ENCODE measurements at regions not wholly inside any gene's neighbourhood (a gene's known extent, or its start where the extent isn't known, plus 50 kb on each side); places are given as distances from the start of the nearest gene placed in this dataset.

DNA sequence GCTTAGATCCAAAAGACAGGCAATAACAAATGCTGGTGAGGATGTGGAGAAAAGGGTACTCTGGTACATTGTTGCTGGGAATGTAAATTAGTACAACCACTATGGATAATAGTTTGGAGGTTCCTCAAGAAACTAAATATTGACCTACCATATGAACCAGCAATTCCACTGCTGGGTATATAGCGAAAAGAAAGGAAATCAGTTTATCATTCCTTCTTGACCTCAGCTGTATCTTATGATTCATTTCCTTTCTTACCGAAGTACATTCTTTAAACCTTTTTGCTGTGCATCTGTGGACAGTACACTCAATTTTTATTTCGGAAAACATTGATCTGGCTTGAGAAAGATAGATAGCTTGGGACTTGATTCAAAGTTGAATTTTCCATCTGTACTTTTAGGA is 183.2 kb upstream of the LRFN5 start:
- TF ChIP-seq, protein P1, sequence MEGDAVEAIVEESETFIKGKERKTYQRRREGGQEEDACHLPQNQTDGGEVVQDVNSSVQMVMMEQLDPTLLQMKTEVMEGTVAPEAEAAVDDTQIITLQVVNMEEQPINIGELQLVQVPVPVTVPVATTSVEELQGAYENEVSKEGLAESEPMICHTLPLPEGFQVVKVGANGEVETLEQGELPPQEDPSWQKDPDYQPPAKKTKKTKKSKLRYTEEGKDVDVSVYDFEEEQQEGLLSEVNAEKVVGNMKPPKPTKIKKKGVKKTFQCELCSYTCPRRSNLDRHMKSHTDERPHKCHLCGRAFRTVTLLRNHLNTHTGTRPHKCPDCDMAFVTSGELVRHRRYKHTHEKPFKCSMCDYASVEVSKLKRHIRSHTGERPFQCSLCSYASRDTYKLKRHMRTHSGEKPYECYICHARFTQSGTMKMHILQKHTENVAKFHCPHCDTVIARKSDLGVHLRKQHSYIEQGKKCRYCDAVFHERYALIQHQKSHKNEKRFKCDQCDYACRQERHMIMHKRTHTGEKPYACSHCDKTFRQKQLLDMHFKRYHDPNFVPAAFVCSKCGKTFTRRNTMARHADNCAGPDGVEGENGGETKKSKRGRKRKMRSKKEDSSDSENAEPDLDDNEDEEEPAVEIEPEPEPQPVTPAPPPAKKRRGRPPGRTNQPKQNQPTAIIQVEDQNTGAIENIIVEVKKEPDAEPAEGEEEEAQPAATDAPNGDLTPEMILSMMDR (IDR thresholded peaks at IDR 0.05), result no peak
- TF ChIP-seq POLR2A (IDR thresholded peaks at IDR 0.05), result no peak
